GM23338 (cell line): ENCODE measurements at regions not wholly inside any gene's neighbourhood (a gene's known extent, or its start where the extent isn't known, plus 50 kb on each side); places are given as distances from the start of the nearest gene placed in this dataset.

Experiments
- ATAC-seq: fragments of 200-7000 bp; cut with Tn5 transposase; 3 replicates; pipeline ENCODE4 v1.9.1; 2020
- DNase-seq: peaks from one replicate; pipeline ENCODE4 v3.0.0-alpha.2; 2015; ENCODE audit warnings: low spot score
- H2AFZ ChIP-seq: fragments of 200-600 bp; sonication (generic); 2 replicates; pipeline ENCODE4 v1.8.0; 2016; ENCODE audit warnings: antibody characterized with exemption, mild to moderate bottlenecking, moderate library complexity
- H3F3A ChIP-seq: fragments of 200-600 bp; sonication (generic); replicated peaks from 2 replicates; pipeline ENCODE4 v1.8.0; 2017; ENCODE audit warnings: antibody characterized with exemption, mixed run types, low read depth
- H3K27ac ChIP-seq: fragments of 200-600 bp; sonication (generic); 2 replicates; pipeline ENCODE4 v1.6.1; 2016; ENCODE audit warnings: low read depth
- H3K27me3 ChIP-seq: fragments of 200-600 bp; sonication (generic); 2 replicates; pipeline ENCODE4 v1.8.0; 2016; ENCODE audit warnings: mild to moderate bottlenecking, mixed run types, moderate library complexity; ENCODE audit not compliant: insufficient read depth
- H3K36me3 ChIP-seq: fragments of 200-600 bp; sonication (generic); 2 replicates; pipeline ENCODE4 v1.8.0; 2016; ENCODE audit warnings: mild to moderate bottlenecking; ENCODE audit not compliant: insufficient read depth
- H3K4me1 ChIP-seq: fragments of 200-600 bp; sonication (generic); 2 replicates; pipeline ENCODE4 v1.8.0; 2016; ENCODE audit warnings: mild to moderate bottlenecking, moderate library complexity; ENCODE audit not compliant: insufficient read depth
- H3K4me2 ChIP-seq: fragments of 200-600 bp; sonication (generic); 2 replicates; pipeline ENCODE4 v1.7.1; 2017; ENCODE audit warnings: mixed run types
- H3K4me3 ChIP-seq: fragments of 200-600 bp; sonication (generic); 2 replicates; pipeline ENCODE4 v1.6.1; 2016; ENCODE audit warnings: mixed run types
- H3K79me2 ChIP-seq: fragments of 200-600 bp; sonication (generic); replicated peaks from 2 replicates; pipeline ENCODE4 v1.8.0; 2017; ENCODE audit warnings: mild to moderate bottlenecking; ENCODE audit not compliant: insufficient read depth
- H3K9me2 ChIP-seq: fragments of 200-600 bp; sonication (generic); 2 replicates; pipeline ENCODE4 v1.8.0; 2017; ENCODE audit not compliant: insufficient read depth
- H4K20me1 ChIP-seq: fragments of 200-600 bp; sonication (generic); replicated peaks from 2 replicates; pipeline ENCODE4 v1.8.0; 2017; ENCODE audit warnings: mild to moderate bottlenecking; ENCODE audit not compliant: insufficient read depth
- H3K27ac Mint-ChIP-seq: 2 replicates; pipeline ENCODE4 v1.8.0; 2020; ENCODE audit warnings: inconsistent platforms, mild to moderate bottlenecking, moderate library complexity, mixed read lengths
- H3K27me3 Mint-ChIP-seq: 3 replicates; pipeline ENCODE4 v1.8.0; 2022; ENCODE audit warnings: low read depth, mild to moderate bottlenecking, moderate library complexity, mixed read lengths, inconsistent platforms; ENCODE audit not compliant: insufficient read depth, poor library complexity
- H3K36me3 Mint-ChIP-seq: 3 replicates; pipeline ENCODE4 v1.8.0; 2021; ENCODE audit warnings: low read depth, mild to moderate bottlenecking, inconsistent platforms, moderate library complexity, mixed read lengths
- H3K4me1 Mint-ChIP-seq: 3 replicates; pipeline ENCODE4 v1.8.0; 2020; ENCODE audit warnings: mild to moderate bottlenecking, inconsistent platforms, mixed read lengths
- H3K4me3 Mint-ChIP-seq: 3 replicates; pipeline ENCODE4 v1.8.0; 2021; ENCODE audit warnings: moderate library complexity, mild to moderate bottlenecking, inconsistent platforms, mixed read lengths
- H3K9me3 Mint-ChIP-seq: 3 replicates; pipeline ENCODE4 v1.8.0; 2020; ENCODE audit warnings: moderate library complexity, mild to moderate bottlenecking, inconsistent platforms, mixed read lengths
- CREB1 ChIP-seq: fragments of 250-450 bp; sonication (Bioruptor Pico); IDR thresholded peaks from 2 replicates; pipeline ENCODE4 v1.5.0; 2020; ENCODE audit warnings: low read depth, mild to moderate bottlenecking, moderate library complexity
- EZH2 ChIP-seq: fragments of 200-600 bp; sonication (generic); IDR thresholded peaks from one replicate; pipeline ENCODE4 v1.8.0; 2017; ENCODE audit warnings: antibody characterized with exemption, mild to moderate bottlenecking, low read depth; ENCODE audit not compliant: unreplicated experiment
- EZH2phosphoT487 ChIP-seq: fragments of 200-600 bp; sonication (generic); IDR thresholded peaks from one replicate; pipeline ENCODE4 v1.8.1; 2018; ENCODE audit warnings: antibody characterized with exemption; ENCODE audit not compliant: unreplicated experiment
- JUNB ChIP-seq: IDR thresholded peaks from one replicate; pipeline ENCODE4 v1.6.1; 2016; ENCODE audit warnings: antibody characterized with exemption; ENCODE audit not compliant: unreplicated experiment
- NANOG ChIP-seq: IDR thresholded peaks from 2 replicates; pipeline ENCODE4 v1.6.1; 2016; ENCODE audit warnings: antibody characterized with exemption, borderline replicate concordance
- POLR2AphosphoS5 ChIP-seq: IDR thresholded peaks from 2 replicates; pipeline ENCODE4 v1.6.1; 2016; ENCODE audit warnings: antibody characterized with exemption, low read depth
- REST ChIP-seq: IDR thresholded peaks from one replicate; pipeline ENCODE4 v1.6.1; 2018; ENCODE audit warnings: antibody characterized with exemption; ENCODE audit not compliant: unreplicated experiment
- STAT1 ChIP-seq: IDR thresholded peaks from one replicate; pipeline ENCODE4 v1.6.1; 2016; ENCODE audit warnings: antibody characterized with exemption; ENCODE audit not compliant: unreplicated experiment
- ZNF114 ChIP-seq: fragments of 250-450 bp; sonication (Bioruptor Pico); IDR thresholded peaks from 2 replicates; pipeline ENCODE4 v1.5.0; 2020; ENCODE audit warnings: mild to moderate bottlenecking, moderate library complexity
- TF ChIP-seq, protein P1 (sequence below): IDR thresholded peaks from 2 replicates; pipeline ENCODE4 v1.6.1; 2016; ENCODE audit warnings: antibody characterized with exemption
- TF ChIP-seq, protein P2 (sequence below), 2 experiments: fragments of 200-600 bp in 1 of 2; sonication (generic) in 1 of 2; conservative IDR thresholded peaks; 2 replicates each; pipeline versions ENCODE4 v1.5.1 to v1.6.1; 2016 to 2017; ENCODE audit warnings: antibody characterized with exemption in 2 of 2, low read depth in 2 of 2, mild to moderate bottlenecking in 2 of 2, moderate library complexity in 1 of 2
- TF ChIP-seq, protein P3 (sequence below): fragments of 250-450 bp; sonication (Bioruptor Pico); IDR thresholded peaks from 2 replicates; pipeline ENCODE4 v1.5.0; 2020; ENCODE audit warnings: mild to moderate bottlenecking, moderate library complexity

- no peaks in the 10 kb centered on the region for H3K36me3 Mint-ChIP-seq
- no peak overlapping the region for H2AFZ ChIP-seq
- H3K4me3 ChIP-seq: no peak overlapping the region
- no peak overlapping the region for H3K27ac ChIP-seq
- TF ChIP-seq ZNF114 (CRISPR knock-in tag): no peak
- no peak for TF ChIP-seq EZH2phosphoT487
- no peak for TF ChIP-seq NANOG
- TF ChIP-seq, protein P1, sequence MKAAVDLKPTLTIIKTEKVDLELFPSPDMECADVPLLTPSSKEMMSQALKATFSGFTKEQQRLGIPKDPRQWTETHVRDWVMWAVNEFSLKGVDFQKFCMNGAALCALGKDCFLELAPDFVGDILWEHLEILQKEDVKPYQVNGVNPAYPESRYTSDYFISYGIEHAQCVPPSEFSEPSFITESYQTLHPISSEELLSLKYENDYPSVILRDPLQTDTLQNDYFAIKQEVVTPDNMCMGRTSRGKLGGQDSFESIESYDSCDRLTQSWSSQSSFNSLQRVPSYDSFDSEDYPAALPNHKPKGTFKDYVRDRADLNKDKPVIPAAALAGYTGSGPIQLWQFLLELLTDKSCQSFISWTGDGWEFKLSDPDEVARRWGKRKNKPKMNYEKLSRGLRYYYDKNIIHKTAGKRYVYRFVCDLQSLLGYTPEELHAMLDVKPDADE: no peak
- TF ChIP-seq EZH2: no peak
- no peak for TF ChIP-seq POLR2AphosphoS5
- TF ChIP-seq STAT1: no peak
- no peak for TF ChIP-seq CREB1 (CRISPR knock-in tag)
- TF ChIP-seq, protein P2, sequence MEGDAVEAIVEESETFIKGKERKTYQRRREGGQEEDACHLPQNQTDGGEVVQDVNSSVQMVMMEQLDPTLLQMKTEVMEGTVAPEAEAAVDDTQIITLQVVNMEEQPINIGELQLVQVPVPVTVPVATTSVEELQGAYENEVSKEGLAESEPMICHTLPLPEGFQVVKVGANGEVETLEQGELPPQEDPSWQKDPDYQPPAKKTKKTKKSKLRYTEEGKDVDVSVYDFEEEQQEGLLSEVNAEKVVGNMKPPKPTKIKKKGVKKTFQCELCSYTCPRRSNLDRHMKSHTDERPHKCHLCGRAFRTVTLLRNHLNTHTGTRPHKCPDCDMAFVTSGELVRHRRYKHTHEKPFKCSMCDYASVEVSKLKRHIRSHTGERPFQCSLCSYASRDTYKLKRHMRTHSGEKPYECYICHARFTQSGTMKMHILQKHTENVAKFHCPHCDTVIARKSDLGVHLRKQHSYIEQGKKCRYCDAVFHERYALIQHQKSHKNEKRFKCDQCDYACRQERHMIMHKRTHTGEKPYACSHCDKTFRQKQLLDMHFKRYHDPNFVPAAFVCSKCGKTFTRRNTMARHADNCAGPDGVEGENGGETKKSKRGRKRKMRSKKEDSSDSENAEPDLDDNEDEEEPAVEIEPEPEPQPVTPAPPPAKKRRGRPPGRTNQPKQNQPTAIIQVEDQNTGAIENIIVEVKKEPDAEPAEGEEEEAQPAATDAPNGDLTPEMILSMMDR (conservative IDR thresholded peaks at IDR 0.05; ENCODE audit: low read depth in 2 of 2): no peak
- no peak for TF ChIP-seq REST
- TF ChIP-seq JUNB: no peak
- TF ChIP-seq, protein P3, sequence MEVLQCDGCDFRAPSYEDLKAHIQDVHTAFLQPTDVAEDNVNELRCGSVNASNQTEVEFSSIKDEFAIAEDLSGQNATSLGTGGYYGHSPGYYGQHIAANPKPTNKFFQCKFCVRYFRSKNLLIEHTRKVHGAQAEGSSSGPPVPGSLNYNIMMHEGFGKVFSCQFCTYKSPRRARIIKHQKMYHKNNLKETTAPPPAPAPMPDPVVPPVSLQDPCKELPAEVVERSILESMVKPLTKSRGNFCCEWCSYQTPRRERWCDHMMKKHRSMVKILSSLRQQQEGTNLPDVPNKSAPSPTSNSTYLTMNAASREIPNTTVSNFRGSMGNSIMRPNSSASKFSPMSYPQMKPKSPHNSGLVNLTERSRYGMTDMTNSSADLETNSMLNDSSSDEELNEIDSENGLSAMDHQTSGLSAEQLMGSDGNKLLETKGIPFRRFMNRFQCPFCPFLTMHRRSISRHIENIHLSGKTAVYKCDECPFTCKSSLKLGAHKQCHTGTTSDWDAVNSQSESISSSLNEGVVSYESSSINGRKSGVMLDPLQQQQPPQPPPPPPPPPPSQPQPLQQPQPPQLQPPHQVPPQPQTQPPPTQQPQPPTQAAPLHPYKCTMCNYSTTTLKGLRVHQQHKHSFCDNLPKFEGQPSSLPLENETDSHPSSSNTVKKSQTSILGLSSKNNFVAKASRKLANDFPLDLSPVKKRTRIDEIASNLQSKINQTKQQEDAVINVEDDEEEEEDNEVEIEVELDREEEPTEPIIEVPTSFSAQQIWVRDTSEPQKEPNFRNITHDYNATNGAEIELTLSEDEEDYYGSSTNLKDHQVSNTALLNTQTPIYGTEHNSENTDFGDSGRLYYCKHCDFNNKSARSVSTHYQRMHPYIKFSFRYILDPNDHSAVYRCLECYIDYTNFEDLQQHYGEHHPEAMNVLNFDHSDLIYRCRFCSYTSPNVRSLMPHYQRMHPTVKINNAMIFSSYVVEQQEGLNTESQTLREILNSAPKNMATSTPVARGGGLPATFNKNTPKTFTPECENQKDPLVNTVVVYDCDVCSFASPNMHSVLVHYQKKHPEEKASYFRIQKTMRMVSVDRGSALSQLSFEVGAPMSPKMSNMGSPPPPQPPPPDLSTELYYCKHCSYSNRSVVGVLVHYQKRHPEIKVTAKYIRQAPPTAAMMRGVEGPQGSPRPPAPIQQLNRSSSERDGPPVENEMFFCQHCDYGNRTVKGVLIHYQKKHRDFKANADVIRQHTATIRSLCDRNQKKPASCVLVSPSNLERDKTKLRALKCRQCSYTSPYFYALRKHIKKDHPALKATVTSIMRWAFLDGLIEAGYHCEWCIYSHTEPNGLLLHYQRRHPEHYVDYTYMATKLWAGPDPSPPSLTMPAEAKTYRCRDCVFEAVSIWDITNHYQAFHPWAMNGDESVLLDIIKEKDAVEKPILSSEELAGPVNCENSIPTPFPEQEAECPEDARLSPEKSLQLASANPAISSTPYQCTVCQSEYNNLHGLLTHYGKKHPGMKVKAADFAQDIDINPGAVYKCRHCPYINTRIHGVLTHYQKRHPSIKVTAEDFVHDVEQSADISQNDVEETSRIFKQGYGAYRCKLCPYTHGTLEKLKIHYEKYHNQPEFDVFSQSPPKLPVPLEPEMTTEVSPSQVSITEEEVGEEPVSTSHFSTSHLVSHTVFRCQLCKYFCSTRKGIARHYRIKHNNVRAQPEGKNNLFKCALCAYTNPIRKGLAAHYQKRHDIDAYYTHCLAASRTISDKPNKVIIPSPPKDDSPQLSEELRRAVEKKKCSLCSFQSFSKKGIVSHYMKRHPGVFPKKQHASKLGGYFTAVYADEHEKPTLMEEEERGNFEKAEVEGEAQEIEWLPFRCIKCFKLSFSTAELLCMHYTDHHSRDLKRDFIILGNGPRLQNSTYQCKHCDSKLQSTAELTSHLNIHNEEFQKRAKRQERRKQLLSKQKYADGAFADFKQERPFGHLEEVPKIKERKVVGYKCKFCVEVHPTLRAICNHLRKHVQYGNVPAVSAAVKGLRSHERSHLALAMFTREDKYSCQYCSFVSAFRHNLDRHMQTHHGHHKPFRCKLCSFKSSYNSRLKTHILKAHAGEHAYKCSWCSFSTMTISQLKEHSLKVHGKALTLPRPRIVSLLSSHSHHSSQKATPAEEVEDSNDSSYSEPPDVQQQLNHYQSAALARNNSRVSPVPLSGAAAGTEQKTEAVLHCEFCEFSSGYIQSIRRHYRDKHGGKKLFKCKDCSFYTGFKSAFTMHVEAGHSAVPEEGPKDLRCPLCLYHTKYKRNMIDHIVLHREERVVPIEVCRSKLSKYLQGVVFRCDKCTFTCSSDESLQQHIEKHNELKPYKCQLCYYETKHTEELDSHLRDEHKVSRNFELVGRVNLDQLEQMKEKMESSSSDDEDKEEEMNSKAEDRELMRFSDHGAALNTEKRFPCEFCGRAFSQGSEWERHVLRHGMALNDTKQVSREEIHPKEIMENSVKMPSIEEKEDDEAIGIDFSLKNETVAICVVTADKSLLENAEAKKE (CRISPR knock-in tag): no peak
- no peaks in the 10 kb centered on the region for H3K36me3 ChIP-seq
- no peaks in the 10 kb centered on the region for H3K27me3 ChIP-seq
- no peaks in the 10 kb centered on the region for H3K9me3 Mint-ChIP-seq
- peaks cover 3% of the 10 kb centered on the region for H3K27me3 Mint-ChIP-seq
- no peak overlapping the region for H3K4me2 ChIP-seq
- no peak overlapping the region for H3K27ac Mint-ChIP-seq
- ATAC-seq (no peak), DNase-seq (no peak)
- no peaks in the 10 kb centered on the region for H3K79me2 ChIP-seq
- no peak overlapping the region for H3K4me3 Mint-ChIP-seq
- no peaks in the 10 kb centered on the region for H3F3A ChIP-seq
- no peaks in the 10 kb centered on the region for H4K20me1 ChIP-seq
- H3K4me1 Mint-ChIP-seq: peaks cover 18% of the 10 kb centered on the region
- H3K9me2 ChIP-seq: no peaks in the 10 kb centered on the region
- no peaks in the 10 kb centered on the region for H3K4me1 ChIP-seq
These were observed 63.8 kb upstream of the SLC4A4 start for GRCh38 chr4:71275004-71275403.
